H1 (cell line): ENCODE measurements at regions not wholly inside any gene's neighbourhood (a gene's known extent, or its start where the extent isn't known, plus 50 kb on each side); places are given as distances from the start of the nearest gene placed in this dataset.
"Not testable (repeated sequence)": the region's sequence is repeated elsewhere in the genome, so short reads cannot be mapped to it uniquely, and the experiment has no call there.

Source experiments
- CTCF ChIA-PET: fragments of 300-600 bp; sonication (Branson Sonifier 250); formaldehyde crosslinking; loops from one replicate; lab custom pipeline; 2021; ENCODE audit not compliant: partially characterized antibody; lab: Charles Lee
- POLR2A ChIA-PET: fragments of 300-600 bp; sonication (Branson Sonifier 250); formaldehyde crosslinking; loops from one replicate; lab custom pipeline; 2021; ENCODE audit warnings: inconsistent platforms; ENCODE audit not compliant: partially characterized antibody; lab: Charles Lee
- DNase-seq, 2 experiments: peaks; one replicate each; pipeline versions ENCODE4 v3.0.0 to v3.0.0-alpha.2; 2010 to 2022; ENCODE audit warnings: low spot score in 2 of 2, low read depth in 1 of 2, mixed read lengths in 1 of 2
- FAIRE-seq: peaks from 2 replicates; lab custom pipeline; 2011; peaks lifted over from hg19 to GRCh38; lab: Jason Lieb, UNC
- H2AFZ ChIP-seq: 2 replicates; pipeline ENCODE4 v1.8.1; 2012; ENCODE audit warnings: low read length, inconsistent platforms
- H2AK5ac ChIP-seq: 2 replicates; pipeline ENCODE4 v1.6.1; 2013; ENCODE audit warnings: low read depth, low read length
- H2BK120ac ChIP-seq: replicated peaks from 2 replicates; pipeline ENCODE3; 2013; ENCODE audit warnings: low read depth, low read length, inconsistent platforms
- H2BK12ac ChIP-seq: 2 replicates; pipeline ENCODE4 v1.6.1; 2013; ENCODE audit warnings: low read depth, low read length
- H2BK15ac ChIP-seq: 2 replicates; pipeline ENCODE4 v1.6.1; 2013; ENCODE audit warnings: low read length
- H2BK20ac ChIP-seq: 2 replicates; pipeline ENCODE4 v1.6.1; 2013; ENCODE audit warnings: low read length
- H2BK5ac ChIP-seq: 2 replicates; pipeline ENCODE4 v1.6.1; 2013; ENCODE audit warnings: low read depth, low read length
- H3K14ac ChIP-seq: 2 replicates; pipeline ENCODE4 v1.6.1; 2013; ENCODE audit warnings: inconsistent platforms; ENCODE audit not compliant: insufficient read length
- H3K18ac ChIP-seq: 2 replicates; pipeline ENCODE4 v1.6.1; 2013; ENCODE audit warnings: low read length; ENCODE audit errors: extremely low read depth
- H3K23ac ChIP-seq: 2 replicates; pipeline ENCODE4 v1.6.1; 2013; ENCODE audit warnings: inconsistent platforms; ENCODE audit not compliant: insufficient read length
- H3K23me2 ChIP-seq: 2 replicates; pipeline ENCODE4 v1.6.1; 2013; ENCODE audit warnings: low read depth, low read length
- H3K27ac ChIP-seq: 2 replicates; pipeline ENCODE4 v1.6.1; 2011; ENCODE audit warnings: low read depth, low read length, inconsistent platforms
- H3K27me3 ChIP-seq, 4 experiments: replicated peaks in 1 of 4; 1 replicate in 1 of 4; 2 replicates in 3 of 4; pipeline versions ENCODE4 v1.6.1 to v1.8.1; 2011 to 2013; ENCODE audit warnings: low read length in 3 of 4, mild to moderate bottlenecking in 3 of 4, inconsistent platforms in 2 of 4, mixed read lengths in 2 of 4, moderate library complexity in 1 of 4; ENCODE audit not compliant: control insufficient read depth in 3 of 4, insufficient read depth in 3 of 4; ENCODE audit errors: extremely low read depth in 1 of 4
- H3K36me3 ChIP-seq, 4 experiments: 2 replicates each; pipeline versions ENCODE4 v1.6.1 to v1.8.1; 2011 to 2013; ENCODE audit warnings: mild to moderate bottlenecking in 4 of 4, low read length in 3 of 4, moderate library complexity in 2 of 4, control low read depth in 1 of 4, inconsistent platforms in 1 of 4; ENCODE audit not compliant: insufficient read depth in 4 of 4, control insufficient read depth in 2 of 4
- H3K4ac ChIP-seq: replicated peaks from 2 replicates; pipeline ENCODE3; 2013; ENCODE audit warnings: low read length, low read depth, mixed read lengths, inconsistent platforms; ENCODE audit not compliant: insufficient read length
- H3K4me1 ChIP-seq, 4 experiments: replicated peaks in 1 of 4; 1 replicate in 1 of 4; 2 replicates in 3 of 4; pipeline versions ENCODE4 v1.6.1 to v1.8.1; 2011 to 2013; ENCODE audit warnings: low read length in 3 of 4, inconsistent platforms in 2 of 4, mixed read lengths in 1 of 4; ENCODE audit not compliant: insufficient read depth in 4 of 4, control insufficient read depth in 3 of 4
- H3K4me2 ChIP-seq, 2 experiments: 2 replicates each; pipeline versions ENCODE4 v1.6.1 to v1.8.1; 2011 to 2013; ENCODE audit warnings: low read depth in 2 of 2, low read length in 2 of 2, control low read depth in 1 of 2, inconsistent platforms in 1 of 2, mild to moderate bottlenecking in 1 of 2; ENCODE audit not compliant: insufficient read depth in 1 of 2
- H3K4me3 ChIP-seq, 4 experiments: fragments of 200-600, 300-600 bp in 1 of 4; sonication (generic), shearing (Covaris generic), sonication (Bioruptor Twin) in 1 of 4; 2 replicates each; pipeline versions ENCODE4 v1.5.1 to v1.8.1; 2011 to 2016; ENCODE audit warnings: low read length in 4 of 4, low read depth in 3 of 4, control low read depth in 2 of 4, inconsistent platforms in 2 of 4, mild to moderate bottlenecking in 2 of 4, mixed read lengths in 1 of 4, moderate library complexity in 1 of 4; ENCODE audit not compliant: insufficient read depth in 2 of 4; ENCODE audit errors: extremely low read depth in 1 of 4
- H3K56ac ChIP-seq: replicated peaks from 2 replicates; pipeline ENCODE3; 2013; ENCODE audit warnings: low read depth, mild to moderate bottlenecking, mixed read lengths, low read length, inconsistent platforms; ENCODE audit not compliant: insufficient read length
- H3K79me1 ChIP-seq: 2 replicates; pipeline ENCODE4 v1.6.1; 2013; ENCODE audit warnings: low read depth, low read length, control low read depth
- H3K79me2 ChIP-seq, 2 experiments: 2 replicates each; pipeline versions ENCODE4 v1.6.1 to v1.8.1; 2012 to 2013; ENCODE audit warnings: low read length in 2 of 2, mild to moderate bottlenecking in 2 of 2, inconsistent platforms in 1 of 2; ENCODE audit not compliant: insufficient read depth in 2 of 2, control insufficient read depth in 1 of 2
- H3K9ac ChIP-seq, 4 experiments: replicated peaks in 1 of 4; 1 replicate in 1 of 4; 2 replicates in 3 of 4; pipeline versions ENCODE4 v1.6.1 to v1.8.1; 2011 to 2013; ENCODE audit warnings: low read depth in 3 of 4, low read length in 3 of 4, control low read depth in 2 of 4, mild to moderate bottlenecking in 2 of 4, moderate library complexity in 2 of 4, inconsistent platforms in 1 of 4; ENCODE audit errors: extremely low read depth in 1 of 4
- H3K9me3 ChIP-seq, 2 experiments: 2 replicates each; pipeline versions ENCODE4 v1.6.1 to v1.8.1; 2012 to 2013; ENCODE audit warnings: mild to moderate bottlenecking in 2 of 2, moderate library complexity in 2 of 2, control low read depth in 1 of 2, inconsistent platforms in 1 of 2, low read depth in 1 of 2, low read length in 1 of 2, mixed read lengths in 1 of 2; ENCODE audit not compliant: insufficient read depth in 2 of 2
- H4K20me1 ChIP-seq, 2 experiments: replicated peaks in 1 of 2; 2 replicates each; pipeline versions ENCODE3 to v1.8.1; 2011 to 2013; ENCODE audit warnings: inconsistent platforms in 2 of 2, low read length in 2 of 2, mild to moderate bottlenecking in 1 of 2; ENCODE audit not compliant: insufficient read depth in 2 of 2, control insufficient read depth in 1 of 2
- H4K5ac ChIP-seq: 2 replicates; pipeline ENCODE4 v1.6.1; 2013; ENCODE audit warnings: low read length, low read depth, mixed read lengths, inconsistent platforms; ENCODE audit not compliant: insufficient read length
- H4K8ac ChIP-seq: 2 replicates; pipeline ENCODE4 v1.8.0; 2013; ENCODE audit warnings: mild to moderate bottlenecking, moderate library complexity, low read length, inconsistent platforms; ENCODE audit not compliant: insufficient read depth; ENCODE audit errors: extremely low read depth
- H4K91ac ChIP-seq: replicated peaks from 2 replicates; pipeline ENCODE3; 2013; ENCODE audit warnings: low read length, mixed read lengths, inconsistent platforms; ENCODE audit not compliant: insufficient read length
- WGBS, 2 experiments: shearing (Covaris generic) in 1 of 2; methylation state at CpG; one replicate each; pipeline versions ENCODE4 v1.1.6 to v1.1.7; 2013 to 2015; ENCODE audit warnings: low lambda C conversion rate in 2 of 2, mixed read lengths in 2 of 2, inconsistent platforms in 1 of 2, low coverage in 1 of 2, missing lambda C conversion rate in 1 of 2; ENCODE audit not compliant: insufficient replicate concordance in 2 of 2, insufficient coverage in 1 of 2, insufficient read length in 1 of 2; ENCODE audit errors: extremely low coverage in 1 of 2, missing lambda C conversion rate in 1 of 2; 5-methylcytosine and 5-hydroxymethylcytosine counted together

- H3K36me3 ChIP-seq, H2AFZ ChIP-seq, H4K91ac ChIP-seq, H3K18ac ChIP-seq, H4K20me1 ChIP-seq, H2AK5ac ChIP-seq, H3K4me3 ChIP-seq, H4K8ac ChIP-seq, H3K14ac ChIP-seq, FAIRE-seq, H3K23ac ChIP-seq, H3K27ac ChIP-seq, H3K56ac ChIP-seq, H3K27me3 ChIP-seq, H2BK12ac ChIP-seq, H2BK5ac ChIP-seq, DNase-seq, H3K23me2 ChIP-seq, H4K5ac ChIP-seq, H3K4me2 ChIP-seq, H2BK20ac ChIP-seq, POLR2A ChIA-PET, H3K79me2 ChIP-seq, H3K4me1 ChIP-seq, H3K4ac ChIP-seq, H3K79me1 ChIP-seq, H2BK15ac ChIP-seq, CTCF ChIA-PET, H2BK120ac ChIP-seq, H3K9ac ChIP-seq: not testable (repeated sequence)
- WGBS, 2 experiments, result 49% methylated on average over 8 of the region's 8 CpGs; no CpG with 5 or more reads in 1 of the 2 experiments
- H3K9me3 ChIP-seq, result peaks cover 57 to 74% of the 10 kb centered on the region in 2 experiments
Observed at GRCh38 chr20:29120088-29120487, 2137.4 kb upstream of the DEFB115 start.

DNA sequence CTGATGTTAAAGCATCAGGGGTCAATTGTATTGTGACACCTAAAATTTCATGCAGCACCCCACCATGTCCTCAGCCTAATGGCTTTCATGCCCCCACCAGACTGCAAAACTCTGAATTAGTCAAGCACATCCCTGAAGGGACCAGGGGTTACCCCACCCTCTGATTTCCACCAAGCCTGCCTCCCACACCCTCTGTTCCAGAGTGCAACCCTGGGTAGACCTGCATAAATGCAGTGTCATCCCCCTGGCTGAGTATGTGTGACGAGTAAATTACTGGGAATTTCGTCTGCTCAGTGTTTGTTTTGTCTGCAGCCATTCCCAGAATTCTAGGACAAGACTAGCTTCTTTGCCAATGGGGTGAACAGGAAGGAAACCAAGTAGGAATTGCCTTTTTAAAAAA is 2136.9 kb upstream of the DEFB115 start:
- FAIRE-seq, H3K18ac ChIP-seq: not testable (repeated sequence)
- peaks cover 56 to 74% of the 10 kb centered on the region in 2 experiments for H3K9me3 ChIP-seq

More for the DNA sequence above, 2136.9 kb upstream of the DEFB115 start:
- H3K4ac ChIP-seq, H2BK5ac ChIP-seq, H3K4me3 ChIP-seq, H4K8ac ChIP-seq, H4K5ac ChIP-seq, H3K27me3 ChIP-seq, H3K27ac ChIP-seq, POLR2A ChIA-PET, H2BK20ac ChIP-seq, H2AK5ac ChIP-seq, H3K56ac ChIP-seq, H4K20me1 ChIP-seq, H2BK12ac ChIP-seq, H2AFZ ChIP-seq, H2BK120ac ChIP-seq, H3K4me1 ChIP-seq, H3K4me2 ChIP-seq, H3K23me2 ChIP-seq, H4K91ac ChIP-seq, DNase-seq, H2BK15ac ChIP-seq, H3K36me3 ChIP-seq, H3K9ac ChIP-seq, CTCF ChIA-PET, H3K79me2 ChIP-seq, H3K23ac ChIP-seq, H3K79me1 ChIP-seq, H3K14ac ChIP-seq: not testable (repeated sequence)
- WGBS, 2 experiments, result 45% methylated on average over 2 of the region's 2 CpGs; no CpG with 5 or more reads in 1 of the 2 experiments
